Parathyroid adenoma (tissue), 2 donors: ENCODE measurements at regions not wholly inside any gene's neighbourhood (a gene's known extent, or its start where the extent isn't known, plus 50 kb on each side); places are given as distances from the start of the nearest gene placed in this dataset.

Source experiments
- H2AFZ ChIP-seq: fragments of 300-600 bp; sonication (generic); one replicate; pipeline ENCODE4 v1.7.0; 2017; ENCODE audit warnings: antibody characterized with exemption, mild to moderate bottlenecking
- H3K27ac ChIP-seq: fragments of 300-600 bp; sonication (generic); one replicate; pipeline ENCODE4 v1.7.0; 2017
- H3K27me3 ChIP-seq: fragments of 300-600 bp; sonication (generic); one replicate; pipeline ENCODE4 v1.7.0; 2017; ENCODE audit warnings: low read length; ENCODE audit not compliant: control insufficient read depth, insufficient read depth
- H3K36me3 ChIP-seq: fragments of 300-600 bp; sonication (generic); one replicate; pipeline ENCODE4 v1.7.0; 2017; ENCODE audit warnings: low read length; ENCODE audit not compliant: control insufficient read depth, insufficient read depth
- H3K4me1 ChIP-seq: fragments of 300-600 bp; sonication (generic); one replicate; pipeline ENCODE4 v1.7.0; 2017; ENCODE audit warnings: control low read depth
- H3K4me2 ChIP-seq: fragments of 300-600 bp; sonication (generic); one replicate; pipeline ENCODE4 v1.7.0; 2017; ENCODE audit warnings: low read length
- H3K4me3 ChIP-seq: fragments of 300-600 bp; sonication (generic); one replicate; pipeline ENCODE4 v1.7.0; 2017; ENCODE audit warnings: low read depth, low read length
- H3K79me2 ChIP-seq: fragments of 300-600 bp; sonication (generic); one replicate; pipeline ENCODE4 v1.7.0; 2017; ENCODE audit warnings: control low read depth
- H3K9ac ChIP-seq: fragments of 300-600 bp; sonication (generic); one replicate; pipeline ENCODE4 v1.7.0; 2017; ENCODE audit warnings: mild to moderate bottlenecking
- H3K9me3 ChIP-seq: fragments of 300-600 bp; sonication (generic); one replicate; pipeline ENCODE4 v1.7.0; 2017; ENCODE audit warnings: low read length; ENCODE audit not compliant: control insufficient read depth
- CTCF ChIP-seq: fragments of 300-600 bp; sonication (generic); IDR thresholded peaks from one replicate; pipeline ENCODE4 v1.7.0; 2017; ENCODE audit warnings: antibody characterized with exemption, mild to moderate bottlenecking
- donor health status: primary hyperparathyroidism.

DNA sequence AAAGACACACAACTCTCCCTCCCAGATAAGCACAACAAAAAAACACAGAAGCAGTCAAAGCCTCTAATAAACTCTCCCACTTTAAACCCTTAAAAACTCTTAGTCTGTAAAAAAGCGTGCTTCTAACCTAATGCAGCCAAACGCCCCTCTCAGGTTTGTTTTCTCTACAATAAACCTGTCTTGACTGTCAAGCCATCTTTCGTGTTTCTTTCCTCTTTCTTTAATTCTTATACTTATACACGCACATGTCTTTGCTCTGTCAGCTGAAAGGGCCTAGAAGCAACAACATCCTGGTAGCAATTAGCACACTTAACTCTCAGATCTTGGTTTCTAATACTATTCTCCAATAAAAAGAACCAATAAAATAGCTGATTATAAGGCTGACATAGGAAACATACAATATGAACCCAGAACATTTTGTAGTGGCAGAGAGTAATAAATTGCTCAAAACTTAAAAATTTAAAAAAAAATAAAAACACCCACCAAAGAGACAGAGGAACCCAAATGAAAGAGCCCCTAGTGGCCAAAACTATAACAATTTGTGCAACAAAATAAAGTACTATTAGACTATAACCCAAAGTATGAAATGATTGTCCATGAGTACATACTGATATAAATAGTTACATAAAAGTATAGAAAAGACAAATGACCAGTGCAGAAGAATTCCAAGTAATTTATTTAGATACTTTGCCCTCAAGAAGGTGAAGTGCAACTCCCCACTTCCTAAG, 440.4 kb upstream of the ADGRL3 start:
- H3K27ac ChIP-seq, result no peak overlapping the region
- no peaks in the 10 kb centered on the region for H3K27me3 ChIP-seq
- H3K9me3 ChIP-seq, result peaks cover 2% of the 10 kb centered on the region
- H3K4me2 ChIP-seq, result no peak overlapping the region
- no peaks in the 10 kb centered on the region for H3K36me3 ChIP-seq
- H3K9ac ChIP-seq, result no peak overlapping the region
- H3K4me3 ChIP-seq, result no peak overlapping the region
- H2AFZ ChIP-seq, result no peak overlapping the region
- H3K4me1 ChIP-seq, result no peaks in the 10 kb centered on the region
- TF ChIP-seq CTCF, result no peak
- H3K79me2 ChIP-seq, result no peaks in the 10 kb centered on the region

DNA sequence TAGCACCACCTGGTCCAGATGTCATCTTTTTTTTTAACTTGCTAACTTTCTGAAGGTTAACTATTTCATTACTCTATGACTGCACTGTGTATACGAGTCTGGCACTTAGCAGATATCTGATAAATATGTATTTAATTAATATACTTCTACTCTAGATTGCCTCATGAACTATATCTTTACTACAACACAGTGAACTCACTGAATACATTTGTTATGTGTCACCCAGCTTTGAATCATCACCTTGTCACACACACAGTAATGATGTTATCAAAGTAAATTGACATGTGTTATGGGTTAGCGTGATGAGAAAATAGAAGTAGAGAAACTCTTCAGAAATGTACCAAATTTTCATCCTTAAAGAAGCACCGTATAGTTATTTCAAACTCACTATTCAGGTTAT, 419.3 kb upstream of the ADGRL3 start:
- H3K9ac ChIP-seq, result no peak overlapping the region
- H2AFZ ChIP-seq, result no peak overlapping the region
- no peak overlapping the region for H3K27ac ChIP-seq

GRCh38 chr4:60790608-60791007, 409.5 kb upstream of the ADGRL3 start:
- Histone ChIP-seq H3K27ac (no peak overlapping the region), H3K27me3 (no peaks in the 10 kb centered on the region), H3K4me2 (no peak overlapping the region), H3K4me1 (no peaks in the 10 kb centered on the region), H2AFZ (no peak overlapping the region), H3K4me3 (no peak overlapping the region), H3K36me3 (no peaks in the 10 kb centered on the region), H3K79me2 (no peaks in the 10 kb centered on the region), H3K9ac (no peak overlapping the region), H3K9me3 (no peaks in the 10 kb centered on the region)
- TF ChIP-seq CTCF, result no peak

More for the DNA sequence above, 419.3 kb upstream of the ADGRL3 start:
- no peaks in the 10 kb centered on the region for H3K27me3 ChIP-seq
- H3K9me3 ChIP-seq, result no peaks in the 10 kb centered on the region
- no peaks in the 10 kb centered on the region for H3K36me3 ChIP-seq
- no peaks in the 10 kb centered on the region for H3K79me2 ChIP-seq
- H3K4me1 ChIP-seq, result no peaks in the 10 kb centered on the region
- H3K4me2 ChIP-seq, result no peak overlapping the region
- no peak for TF ChIP-seq CTCF
- no peak overlapping the region for H3K4me3 ChIP-seq

DNA sequence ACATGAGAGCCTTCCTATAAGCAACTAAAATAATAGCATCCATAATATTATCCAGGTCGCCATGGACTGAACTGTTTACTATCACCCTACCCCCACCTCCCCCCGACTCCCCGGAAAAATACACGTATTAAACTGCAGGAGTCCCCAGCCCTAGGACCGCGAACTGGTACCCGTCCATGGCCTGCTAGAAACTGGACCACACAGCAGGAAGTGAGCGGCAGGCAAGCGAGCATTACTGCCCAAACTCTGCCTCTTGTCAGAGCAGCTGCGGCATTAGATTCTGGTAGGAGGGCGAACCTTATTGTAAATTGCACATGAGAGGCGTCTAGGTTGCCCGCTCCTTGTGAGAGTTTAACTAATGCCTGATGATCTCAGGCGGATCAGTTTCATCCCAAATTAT, 405.8 kb upstream of the ADGRL3 start:
- Histone ChIP-seq H3K4me3 (no peak overlapping the region), H3K27ac (no peak overlapping the region), H3K79me2 (no peaks in the 10 kb centered on the region), H3K4me2 (no peak overlapping the region), H3K9me3 (no peaks in the 10 kb centered on the region), H3K9ac (no peak overlapping the region), H2AFZ (no peak overlapping the region), H3K27me3 (no peaks in the 10 kb centered on the region), H3K36me3 (no peaks in the 10 kb centered on the region), H3K4me1 (no peaks in the 10 kb centered on the region)
- TF ChIP-seq CTCF, result no peak

- Histone ChIP-seq H3K79me2 (no peaks in the 10 kb centered on the region), H3K27me3 (no peaks in the 10 kb centered on the region), H3K4me3 (no peak overlapping the region), H3K9me3 (no peaks in the 10 kb centered on the region), H2AFZ (no peak overlapping the region), H3K36me3 (no peaks in the 10 kb centered on the region), H3K4me2 (no peak overlapping the region), H3K9ac (no peak overlapping the region), H3K4me1 (no peaks in the 10 kb centered on the region), H3K27ac (no peak overlapping the region)
- TF ChIP-seq CTCF, result no peak
Measured at GRCh38 chr4:60799214-60799613, 400.9 kb upstream of the ADGRL3 start.
